HEK293 (cell line): ENCODE measurements at regions not wholly inside any gene's neighbourhood (a gene's known extent, or its start where the extent isn't known, plus 50 kb on each side); places are given as distances from the start of the nearest gene placed in this dataset.

ENCODE experiments used
- SP2 ChIP-seq: fragments of 450-650 bp; formaldehyde crosslinking; IDR thresholded peaks from 2 replicates; pipeline ENCODE4 v1.5.1; 2016; ENCODE audit warnings: missing biosample characterization, missing genetic modification characterization
- YY1 ChIP-seq: fragments of 450-650 bp; formaldehyde crosslinking; IDR thresholded peaks from 2 replicates; pipeline ENCODE4 v1.5.1; 2018; ENCODE audit warnings: missing biosample characterization, missing genetic modification characterization
- ZNF335 ChIP-seq: fragments of 450-650 bp; formaldehyde crosslinking; conservative IDR thresholded peaks from 2 replicates; pipeline ENCODE4 v1.5.1; 2016; ENCODE audit warnings: missing biosample characterization, missing genetic modification characterization
- ZNF585B ChIP-seq: fragments of 450-650 bp; formaldehyde crosslinking; IDR thresholded peaks from 2 replicates; pipeline ENCODE4 v1.5.1; 2016; ENCODE audit warnings: missing biosample characterization, missing genetic modification characterization
- ZNF621 ChIP-seq: fragments of 450-650 bp; formaldehyde crosslinking; IDR thresholded peaks from 2 replicates; pipeline ENCODE4 v1.5.1; 2017; ENCODE audit warnings: missing biosample characterization, missing genetic modification characterization
- ZNF677 ChIP-seq: fragments of 450-650 bp; IDR thresholded peaks from 2 replicates; pipeline ENCODE4 v1.5.0; 2018; ENCODE audit warnings: missing biosample characterization, mild to moderate bottlenecking, missing genetic modification characterization, moderate library complexity
- TF ChIP-seq, protein P1 (sequence below): fragments of 450-650 bp; formaldehyde crosslinking; IDR thresholded peaks from 2 replicates; pipeline ENCODE4 v1.5.1; 2016; ENCODE audit warnings: missing biosample characterization, missing genetic modification characterization
- TF ChIP-seq, protein P2 (sequence below): fragments of 450-650 bp; formaldehyde crosslinking; optimal IDR thresholded peaks from 2 replicates; pipeline ENCODE3; 2016; ENCODE audit warnings: missing biosample characterization, mild to moderate bottlenecking, missing genetic modification characterization
- TF ChIP-seq, protein P3 (sequence below): fragments of 450-650 bp; IDR thresholded peaks from 2 replicates; pipeline ENCODE4 v1.5.1; 2018; ENCODE audit warnings: missing biosample characterization, missing genetic modification characterization

DNA sequence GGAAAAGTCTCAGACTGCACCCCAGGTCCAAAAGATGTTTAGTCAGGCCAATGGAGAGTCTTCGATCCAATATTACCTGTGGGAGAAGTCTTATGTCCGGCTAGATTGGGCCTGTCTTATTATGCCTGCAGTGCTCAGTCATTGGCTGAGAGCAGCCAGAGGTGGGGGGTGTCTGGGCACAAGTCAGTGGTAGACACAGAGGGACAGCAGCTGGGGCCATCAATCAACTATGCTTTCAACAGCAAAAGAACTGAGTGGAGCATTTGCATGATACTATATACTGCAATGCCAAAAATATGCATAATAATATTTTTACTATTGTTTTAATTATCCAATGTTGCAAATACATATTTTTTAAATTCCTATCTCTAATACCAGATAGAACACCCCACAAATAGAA, 298.6 kb upstream of the CDH20 start:
- no peak for TF ChIP-seq ZNF677 (tag by site-specific recombination)
- TF ChIP-seq, protein P1, sequence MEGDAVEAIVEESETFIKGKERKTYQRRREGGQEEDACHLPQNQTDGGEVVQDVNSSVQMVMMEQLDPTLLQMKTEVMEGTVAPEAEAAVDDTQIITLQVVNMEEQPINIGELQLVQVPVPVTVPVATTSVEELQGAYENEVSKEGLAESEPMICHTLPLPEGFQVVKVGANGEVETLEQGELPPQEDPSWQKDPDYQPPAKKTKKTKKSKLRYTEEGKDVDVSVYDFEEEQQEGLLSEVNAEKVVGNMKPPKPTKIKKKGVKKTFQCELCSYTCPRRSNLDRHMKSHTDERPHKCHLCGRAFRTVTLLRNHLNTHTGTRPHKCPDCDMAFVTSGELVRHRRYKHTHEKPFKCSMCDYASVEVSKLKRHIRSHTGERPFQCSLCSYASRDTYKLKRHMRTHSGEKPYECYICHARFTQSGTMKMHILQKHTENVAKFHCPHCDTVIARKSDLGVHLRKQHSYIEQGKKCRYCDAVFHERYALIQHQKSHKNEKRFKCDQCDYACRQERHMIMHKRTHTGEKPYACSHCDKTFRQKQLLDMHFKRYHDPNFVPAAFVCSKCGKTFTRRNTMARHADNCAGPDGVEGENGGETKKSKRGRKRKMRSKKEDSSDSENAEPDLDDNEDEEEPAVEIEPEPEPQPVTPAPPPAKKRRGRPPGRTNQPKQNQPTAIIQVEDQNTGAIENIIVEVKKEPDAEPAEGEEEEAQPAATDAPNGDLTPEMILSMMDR (tag by site-specific recombination), result no peak
- TF ChIP-seq ZNF335 (tag by site-specific recombination), result no peak
- TF ChIP-seq, protein P2, sequence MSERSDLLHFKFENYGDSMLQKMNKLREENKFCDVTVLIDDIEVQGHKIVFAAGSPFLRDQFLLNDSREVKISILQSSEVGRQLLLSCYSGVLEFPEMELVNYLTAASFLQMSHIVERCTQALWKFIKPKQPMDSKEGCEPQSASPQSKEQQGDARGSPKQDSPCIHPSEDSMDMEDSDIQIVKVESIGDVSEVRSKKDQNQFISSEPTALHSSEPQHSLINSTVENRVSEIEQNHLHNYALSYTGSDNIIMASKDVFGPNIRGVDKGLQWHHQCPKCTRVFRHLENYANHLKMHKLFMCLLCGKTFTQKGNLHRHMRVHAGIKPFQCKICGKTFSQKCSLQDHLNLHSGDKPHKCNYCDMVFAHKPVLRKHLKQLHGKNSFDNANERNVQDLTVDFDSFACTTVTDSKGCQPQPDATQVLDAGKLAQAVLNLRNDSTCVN (tag by site-specific recombination), result no peak
- no peak for TF ChIP-seq SP2
- no peak for TF ChIP-seq ZNF585B
- TF ChIP-seq, protein P3, sequence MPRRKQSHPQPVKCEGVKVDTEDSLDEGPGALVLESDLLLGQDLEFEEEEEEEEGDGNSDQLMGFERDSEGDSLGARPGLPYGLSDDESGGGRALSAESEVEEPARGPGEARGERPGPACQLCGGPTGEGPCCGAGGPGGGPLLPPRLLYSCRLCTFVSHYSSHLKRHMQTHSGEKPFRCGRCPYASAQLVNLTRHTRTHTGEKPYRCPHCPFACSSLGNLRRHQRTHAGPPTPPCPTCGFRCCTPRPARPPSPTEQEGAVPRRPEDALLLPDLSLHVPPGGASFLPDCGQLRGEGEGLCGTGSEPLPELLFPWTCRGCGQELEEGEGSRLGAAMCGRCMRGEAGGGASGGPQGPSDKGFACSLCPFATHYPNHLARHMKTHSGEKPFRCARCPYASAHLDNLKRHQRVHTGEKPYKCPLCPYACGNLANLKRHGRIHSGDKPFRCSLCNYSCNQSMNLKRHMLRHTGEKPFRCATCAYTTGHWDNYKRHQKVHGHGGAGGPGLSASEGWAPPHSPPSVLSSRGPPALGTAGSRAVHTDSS (tag by site-specific recombination), result no peak
- TF ChIP-seq YY1 (tag by site-specific recombination), result no peak
- TF ChIP-seq ZNF621 (tag by site-specific recombination), result no peak
